ENCODE measurements at regions not wholly inside any gene's neighbourhood (a gene's known extent, or its start where the extent isn't known, plus 50 kb on each side); places are given as distances from the start of the nearest gene placed in this dataset.
"Not testable (repeated sequence)": the region's sequence is repeated elsewhere in the genome, so short reads cannot be mapped to it uniquely, and the experiment has no call there.

- no peak for DNase-seq
These were observed 106.3 kb upstream of the SPATA12 start for GRCh38 chr3:56954125-56954524.

DNA sequence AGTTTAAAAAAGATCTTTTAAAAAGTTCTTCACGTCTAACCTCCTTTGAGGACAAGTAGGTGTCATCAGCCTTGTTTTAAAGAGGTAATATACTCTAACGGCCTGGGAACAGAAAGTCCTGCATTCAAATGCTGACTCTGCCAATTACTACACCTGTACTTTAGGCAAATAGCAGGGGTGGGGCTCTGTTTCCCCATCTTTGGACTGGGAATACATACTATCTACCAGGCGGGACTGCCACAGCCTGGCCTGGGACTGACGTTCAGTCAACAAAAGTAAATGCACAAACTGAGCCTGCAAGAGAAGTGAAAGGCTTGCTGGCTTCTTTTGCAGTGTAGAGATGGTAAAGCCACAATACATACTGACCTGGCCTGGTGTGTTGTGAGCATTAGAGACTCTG is 107.6 kb upstream of the SPATA12 start:
- no peak for DNase-seq

GRCh38 chr3:56952061-56952460 is 108.4 kb upstream of the SPATA12 start:
- no peak for DNase-seq

- no peak for DNase-seq
These were observed 109.1 kb upstream of the SPATA12 start for GRCh38 chr3:56951366-56951765.

DNA sequence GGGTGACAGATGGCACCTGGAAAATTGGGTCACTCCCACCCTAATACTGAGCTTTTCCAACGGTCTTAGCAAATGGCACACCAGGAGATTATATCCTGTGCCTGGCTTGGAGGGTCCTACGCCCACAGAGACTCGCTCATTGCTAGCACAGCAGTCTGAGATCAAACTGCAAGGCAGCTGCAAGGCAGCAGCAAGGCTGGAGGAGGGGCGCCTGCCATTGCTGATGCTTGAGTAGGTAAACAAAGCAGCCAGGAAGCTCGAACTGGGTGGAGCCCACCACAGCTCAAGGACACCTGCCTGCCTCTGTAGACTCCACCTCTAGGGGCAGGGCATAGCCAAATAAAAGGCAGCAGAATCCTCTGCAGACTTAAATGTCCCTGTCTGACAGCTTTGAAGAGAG is 115.1 kb upstream of the SPATA12 start:
- not testable (repeated sequence) for DNase-seq

DNA sequence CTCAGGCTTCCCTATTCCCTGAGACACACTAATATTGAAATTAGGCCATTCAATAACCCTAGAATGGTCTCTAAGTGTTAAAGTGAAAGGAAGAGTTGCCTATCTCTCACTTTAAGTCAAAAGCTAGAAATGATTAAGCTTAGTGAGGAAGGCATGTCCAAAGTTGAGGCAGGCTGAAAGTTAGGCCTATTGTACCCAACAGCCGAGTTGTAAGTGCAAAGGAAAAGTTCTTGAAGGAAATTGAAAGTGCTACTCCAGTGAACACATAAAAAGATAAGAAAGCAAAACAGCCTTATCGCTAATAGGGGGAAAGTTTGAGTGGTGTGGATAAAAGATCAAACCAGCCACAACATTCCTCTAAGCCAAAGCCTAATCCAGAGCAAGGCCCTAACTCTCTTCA is 117.9 kb upstream of the SPATA12 start:
- peak; percentile 6 for DNase-seq

GRCh38 chr3:56940976-56941375 is 119.5 kb upstream of the SPATA12 start:
- no peak for DNase-seq

GRCh38 chr3:56940321-56940720 is 120.1 kb upstream of the SPATA12 start:
- DNase-seq = no peak

DNA sequence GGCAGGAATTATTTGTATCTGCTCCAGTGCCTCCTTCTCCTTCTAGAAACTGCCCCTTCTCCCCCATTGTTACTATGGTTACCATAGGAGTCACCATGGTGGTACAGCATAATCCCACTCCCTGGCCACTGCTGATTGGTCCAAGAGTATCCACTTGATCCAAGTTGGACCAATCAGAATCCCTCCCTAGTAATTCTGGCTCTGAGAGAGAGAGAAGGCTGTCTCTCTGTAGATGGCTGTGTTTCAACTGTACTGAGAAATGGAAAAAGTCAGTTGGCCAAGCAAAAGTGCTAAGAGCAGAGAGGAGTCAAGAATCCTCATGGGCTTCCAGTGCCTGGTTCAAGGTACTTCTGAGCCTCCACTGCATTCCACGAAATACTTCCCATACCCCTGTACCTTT is 120.6 kb upstream of the SPATA12 start:
- no peak for DNase-seq

DNA sequence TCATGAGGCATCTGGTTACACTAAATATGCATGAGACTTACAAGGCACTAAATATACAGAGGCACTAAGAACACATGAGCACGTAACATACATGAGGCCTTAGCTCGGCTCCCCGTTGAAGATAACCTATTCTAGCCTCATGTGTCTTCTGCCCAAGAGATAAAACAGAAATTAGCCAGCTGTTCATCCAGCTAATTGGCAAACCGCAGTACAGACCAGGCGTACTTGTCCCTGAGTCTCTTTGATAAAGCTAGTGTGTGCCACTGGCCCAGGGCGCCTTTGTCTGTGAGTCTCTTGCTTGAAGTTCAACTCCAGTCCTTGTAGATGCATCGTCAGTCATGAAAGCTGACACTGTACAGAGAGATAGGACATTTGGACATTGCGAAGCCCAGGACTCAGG is 121.9 kb upstream of the SPATA12 start:
- DNase-seq = peak; percentile 46

DNA sequence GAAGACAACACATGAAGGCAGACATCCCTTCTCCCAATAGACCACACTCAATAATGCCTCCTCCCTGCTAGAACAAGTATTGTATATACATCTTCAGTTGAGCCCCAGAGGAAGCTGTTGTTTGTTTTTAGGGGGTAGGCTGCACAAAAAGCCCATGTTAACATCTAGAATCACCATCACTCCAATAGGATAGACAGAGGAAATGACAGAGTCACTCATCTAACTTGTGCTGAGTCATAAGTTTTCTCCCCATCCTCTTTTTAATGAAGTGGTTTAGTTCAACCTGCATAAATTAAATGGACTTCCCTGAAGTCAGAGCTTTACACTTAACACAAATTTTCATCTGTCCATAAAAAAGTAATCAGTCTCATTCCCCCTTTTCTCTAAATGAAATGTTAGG is 122.9 kb upstream of the SPATA12 start:
- DNase-seq = no peak

DNA sequence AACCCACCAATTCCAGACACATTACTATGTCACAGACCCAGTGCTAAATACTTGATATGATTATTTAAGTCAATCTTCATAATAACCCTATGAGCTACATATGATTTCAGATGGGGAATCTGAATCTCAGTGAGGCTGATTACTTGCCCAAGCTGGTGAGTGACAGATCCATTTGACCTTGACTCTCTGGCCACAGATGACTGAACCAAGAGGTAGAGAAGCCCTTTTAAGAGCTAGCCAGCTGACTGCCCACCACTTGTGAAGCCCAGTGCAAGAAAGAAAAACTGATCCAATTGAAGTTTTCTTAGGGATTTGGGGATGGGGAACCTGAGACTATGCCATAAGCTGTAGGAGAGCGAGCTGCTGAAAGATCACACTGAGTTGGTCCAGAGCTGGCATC is 124.7 kb upstream of the SPATA12 start:
- DNase-seq = no peak

GRCh38 chr3:56934481-56934880 is 126.0 kb upstream of the SPATA12 start:
- not testable (repeated sequence) for DNase-seq

- no peak for DNase-seq
These were observed 126.7 kb upstream of the SPATA12 start for GRCh38 chr3:56933803-56934202.

DNA sequence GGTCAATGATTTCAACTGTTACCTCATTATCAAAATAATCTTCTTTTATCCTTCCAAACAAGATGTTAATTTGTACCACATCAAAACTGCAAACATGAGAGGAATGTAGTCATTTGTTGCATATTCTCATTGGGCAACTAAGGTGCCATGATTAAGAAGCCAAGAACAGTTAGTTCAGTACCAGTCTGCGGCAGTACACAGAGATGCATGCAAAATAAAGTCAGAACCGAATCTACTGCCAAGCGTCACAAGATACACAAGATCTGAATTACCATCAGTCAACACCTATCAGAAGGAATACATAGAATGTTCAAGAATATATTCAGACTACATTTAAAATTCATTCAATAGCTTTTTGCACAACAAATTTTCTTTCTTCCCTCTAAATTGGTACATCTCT is 127.6 kb upstream of the SPATA12 start:
- no peak for DNase-seq

DNA sequence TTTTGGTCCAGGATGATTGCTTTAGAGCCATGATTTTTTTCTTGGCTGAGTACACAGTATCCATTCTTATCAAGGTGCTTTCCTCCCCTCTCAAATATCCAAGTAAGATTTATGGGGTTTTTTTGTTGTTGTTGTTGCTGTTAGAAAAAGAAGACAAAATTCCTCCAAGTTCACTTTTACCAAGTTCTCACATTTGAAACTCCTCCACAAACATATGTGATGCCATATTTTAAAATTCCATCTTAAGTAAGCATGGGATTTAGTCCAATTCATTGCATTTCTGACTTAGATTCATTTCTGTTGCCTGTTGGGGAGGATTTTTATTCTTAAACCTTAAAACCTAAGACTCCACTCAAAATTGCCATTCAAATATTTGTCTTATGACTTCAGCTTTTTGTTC is 128.6 kb upstream of the SPATA12 start:
- DNase-seq = no peak

DNA sequence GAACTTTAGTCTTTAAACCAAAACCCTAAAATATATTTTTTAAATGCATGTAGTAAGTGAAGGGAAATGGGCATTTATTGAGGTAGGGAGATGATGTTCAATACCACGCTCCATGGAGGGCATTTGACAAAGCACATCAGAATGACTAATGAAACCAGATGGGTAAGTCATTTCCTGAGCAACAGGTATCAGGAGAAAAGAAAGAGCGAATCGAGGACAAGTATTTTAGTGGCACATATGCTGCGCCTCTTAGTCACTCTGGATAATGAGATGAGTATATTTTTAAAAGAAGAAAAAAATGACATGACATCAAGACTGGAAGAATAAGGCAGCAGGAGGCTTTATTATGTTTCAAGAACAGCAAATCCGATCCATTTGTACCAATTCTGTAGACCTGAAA is 129.0 kb upstream of the ARHGEF3 start:
- no peak for DNase-seq

- no peak for DNase-seq
These were observed 128.3 kb upstream of the ARHGEF3 start for GRCh38 chr3:56929809-56930615.

DNA sequence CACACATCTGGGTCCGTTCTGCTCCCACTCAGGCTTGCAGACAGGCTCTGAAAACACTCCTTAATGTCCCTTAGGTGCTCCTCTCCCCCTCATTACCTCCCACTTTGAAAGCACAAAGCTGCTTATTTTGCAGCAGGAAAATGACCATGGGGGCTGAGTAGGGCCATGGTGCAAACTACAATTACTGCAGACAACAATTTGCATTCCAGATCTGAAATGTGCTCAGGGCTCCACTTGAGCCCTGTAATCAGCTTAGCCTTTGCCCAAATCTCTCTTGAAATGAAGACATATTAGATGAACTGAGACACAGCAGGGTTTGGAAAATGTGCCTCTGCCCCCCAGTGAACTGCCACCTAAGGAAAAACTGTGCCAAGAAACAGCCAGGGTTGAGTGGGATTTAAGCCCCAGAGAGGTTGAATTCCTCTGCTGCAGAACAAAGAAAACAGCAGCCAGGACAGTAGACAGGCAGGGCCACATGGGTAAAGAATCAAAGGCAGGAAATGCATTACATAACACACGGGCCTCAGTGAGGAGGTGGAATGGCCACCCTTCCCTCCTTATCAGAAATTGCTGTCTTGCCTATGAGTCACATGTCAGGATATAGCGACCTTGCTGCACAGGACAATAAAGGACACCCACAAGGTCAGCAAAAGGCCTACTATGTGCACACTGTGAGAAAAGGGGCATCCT is 126.8 kb upstream of the ARHGEF3 start:
- DNase-seq = peak; percentile 17

GRCh38 chr3:56927855-56928254 is 126.1 kb upstream of the ARHGEF3 start:
- DNase-seq = no peak

- no peak for DNase-seq
These were observed 125.2 kb upstream of the ARHGEF3 start for GRCh38 chr3:56926947-56927282.

- DNase-seq = no peak
These were observed 124.6 kb upstream of the ARHGEF3 start for GRCh38 chr3:56926243-56926946.

GRCh38 chr3:56924700-56925099 is 123.0 kb upstream of the ARHGEF3 start:
- DNase-seq = not testable (repeated sequence)

Measured in OCI-M1 (cell line).